ENCODE measurements at regions not wholly inside any gene's neighbourhood (a gene's known extent, or its start where the extent isn't known, plus 50 kb on each side); places are given as distances from the start of the nearest gene placed in this dataset.

- TF ChIP-seq CTCF (IDR thresholded peaks at IDR 0.05) (no peak), CBX2 (IDR thresholded peaks at IDR 0.05; ENCODE audit: borderline replicate concordance, low read depth) (no peak), RARB (CRISPR knock-in tag; IDR thresholded peaks at IDR 0.05) (no peak), POLR2A (IDR thresholded peaks at IDR 0.05; ENCODE audit: low read length) (no peak)
- TF ChIP-seq, protein P1, sequence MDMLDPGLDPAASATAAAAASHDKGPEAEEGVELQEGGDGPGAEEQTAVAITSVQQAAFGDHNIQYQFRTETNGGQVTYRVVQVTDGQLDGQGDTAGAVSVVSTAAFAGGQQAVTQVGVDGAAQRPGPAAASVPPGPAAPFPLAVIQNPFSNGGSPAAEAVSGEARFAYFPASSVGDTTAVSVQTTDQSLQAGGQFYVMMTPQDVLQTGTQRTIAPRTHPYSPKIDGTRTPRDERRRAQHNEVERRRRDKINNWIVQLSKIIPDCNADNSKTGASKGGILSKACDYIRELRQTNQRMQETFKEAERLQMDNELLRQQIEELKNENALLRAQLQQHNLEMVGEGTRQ (IDR thresholded peaks at IDR 0.05) = no peak
These were observed 85.3 kb downstream of the CD164 start for GRCh38 chr6:109296971-109297372.

All from A549 (cell line).